NCI-H1417 treated with DMSO at 0.1 percent for 48 hours (cell line): ENCODE measurements at regions not wholly inside any gene's neighbourhood (a gene's known extent, or its start where the extent isn't known, plus 50 kb on each side); places are given as distances from the start of the nearest gene placed in this dataset.
A peak's percentile ranks its signal among the peaks of the same experiment; 100 is the strongest.
"Not testable (repeated sequence)": the region's sequence is repeated elsewhere in the genome, so short reads cannot be mapped to it uniquely, and the experiment has no call there.

Experiments
- DNase-seq: peaks from one replicate; lab custom pipeline; 2025; lab: John Stamatoyannopoulos, UW

- no peak for DNase-seq
These were observed 65.5 kb downstream of the VCX2 start for GRCh38 chrX:8105531-8105930.

GRCh38 chrX:8103655-8104054 is 67.4 kb downstream of the VCX2 start:
- no peak for DNase-seq

- no peak for DNase-seq
These were observed 79.6 kb downstream of the VCX2 start for GRCh38 chrX:8091510-8091909.

DNA sequence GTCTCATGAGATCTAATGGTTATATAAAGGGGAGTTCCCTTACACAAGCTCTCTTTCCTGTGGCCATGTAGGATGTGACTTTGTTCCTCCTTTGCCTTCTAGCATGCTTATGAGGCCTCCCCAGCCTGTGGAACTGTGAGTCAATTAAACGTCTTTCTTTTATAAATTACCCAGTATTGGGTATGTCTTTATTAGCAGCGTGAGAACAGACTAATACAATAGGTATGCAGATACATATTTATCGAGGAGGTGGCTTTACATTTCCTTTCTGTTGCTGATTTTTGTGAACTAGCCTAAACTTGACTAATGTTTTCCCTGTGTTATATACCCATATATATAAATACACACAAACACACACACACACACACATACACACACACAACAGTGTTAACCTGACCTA is 80.2 kb downstream of the VCX2 start:
- DNase-seq = no peak

GRCh38 chrX:8090482-8090881 is 80.6 kb downstream of the VCX2 start:
- no peak for DNase-seq

DNA sequence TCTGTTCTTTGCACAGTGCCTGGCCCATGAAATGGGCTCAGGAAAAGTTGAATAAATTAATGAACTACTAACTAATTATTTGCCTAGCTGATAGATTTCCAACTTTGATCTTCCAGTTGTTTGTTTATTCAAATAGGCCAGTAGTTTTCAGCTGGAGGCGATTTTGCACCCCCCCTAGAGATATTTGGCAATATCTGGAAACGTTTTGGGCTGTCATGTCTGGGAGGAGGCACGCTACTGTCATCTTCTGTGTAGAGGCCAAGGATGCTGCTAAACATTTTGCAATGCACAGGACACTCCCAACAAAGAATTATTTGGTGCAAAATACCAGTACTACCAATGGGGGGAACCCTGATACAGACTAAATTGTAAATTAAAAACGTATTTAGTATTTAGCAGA is 81.9 kb downstream of the VCX2 start:
- DNase-seq = no peak

- peak; percentile 24 for DNase-seq
These were observed 87.1 kb downstream of the VCX2 start for GRCh38 chrX:8084006-8084405.

- no peak for DNase-seq
These were observed 87.8 kb downstream of the VCX2 start for GRCh38 chrX:8083286-8083685.

GRCh38 chrX:8075636-8076035 is 95.4 kb downstream of the VCX2 start:
- no peak for DNase-seq

- peak; percentile 17 for DNase-seq
These were observed 103.2 kb downstream of the VCX2 start for GRCh38 chrX:8067754-8068462.

DNA sequence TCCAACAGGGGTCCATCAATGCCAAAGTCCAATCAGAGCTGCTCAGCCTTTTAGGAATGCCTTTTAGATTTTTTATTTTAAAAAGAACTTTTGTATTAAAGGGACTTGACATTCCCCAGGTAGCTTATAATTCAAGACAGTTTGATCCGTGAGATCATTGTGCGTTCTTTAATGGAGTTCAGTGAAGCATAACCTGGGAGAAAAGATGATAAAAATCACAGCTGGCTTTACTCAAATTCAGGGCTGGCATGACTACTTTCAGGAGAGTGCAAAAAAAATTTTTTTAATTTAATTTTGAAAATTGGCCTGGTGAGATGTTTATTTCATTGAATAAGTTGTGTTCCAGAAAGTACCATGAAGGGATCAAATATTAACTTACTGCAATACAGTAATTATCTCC is 118.2 kb downstream of the VCX2 start:
- DNase-seq = no peak

- no peak for DNase-seq
These were observed 121.2 kb downstream of the VCX2 start for GRCh38 chrX:8049827-8050226.

DNA sequence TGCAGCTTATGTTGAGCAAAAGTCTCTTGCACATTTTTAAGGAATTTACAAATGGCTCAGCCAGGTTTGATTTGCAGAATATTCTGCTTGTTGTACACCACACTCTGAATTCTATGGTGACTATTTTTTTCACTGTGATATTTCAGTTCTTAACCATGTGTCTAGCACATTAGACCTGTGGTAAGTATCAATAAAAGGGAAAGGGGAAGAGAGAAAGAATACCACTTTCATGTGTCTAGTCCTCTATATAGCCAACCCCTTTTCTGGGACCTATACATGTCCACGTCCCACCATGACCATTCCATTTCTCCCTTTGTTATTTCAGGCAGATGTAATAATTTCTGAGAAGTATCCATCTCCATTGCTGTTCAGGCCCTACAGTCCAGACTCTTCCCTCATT is 121.3 kb upstream of the PNPLA4 start:
- DNase-seq = no peak

GRCh38 chrX:8044947-8045346 is 117.7 kb upstream of the PNPLA4 start:
- no peak for DNase-seq

- no peak for DNase-seq
These were observed 116.3 kb upstream of the PNPLA4 start for GRCh38 chrX:8043546-8043945.

DNA sequence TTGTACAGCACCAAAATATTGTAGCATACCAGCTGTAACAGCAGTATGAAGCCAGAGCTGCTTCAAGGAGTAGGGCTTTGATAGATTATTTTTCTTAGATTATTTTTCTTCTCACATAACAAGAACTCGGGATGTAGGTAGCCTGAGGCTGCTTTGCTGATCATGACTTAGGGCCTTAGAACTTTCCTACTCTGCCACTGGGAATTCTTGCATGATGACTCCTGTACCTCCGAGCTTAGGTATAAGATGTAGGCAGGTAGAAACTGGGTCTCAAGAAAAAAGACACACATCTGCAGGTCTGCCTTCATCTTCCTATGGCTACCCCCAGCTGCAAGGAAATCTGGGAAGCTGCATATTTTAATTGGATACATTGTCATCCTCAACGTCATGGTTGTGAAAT is 115.9 kb upstream of the PNPLA4 start:
- DNase-seq = no peak

GRCh38 chrX:8042304-8042703 is 115.1 kb upstream of the PNPLA4 start:
- DNase-seq = no peak

DNA sequence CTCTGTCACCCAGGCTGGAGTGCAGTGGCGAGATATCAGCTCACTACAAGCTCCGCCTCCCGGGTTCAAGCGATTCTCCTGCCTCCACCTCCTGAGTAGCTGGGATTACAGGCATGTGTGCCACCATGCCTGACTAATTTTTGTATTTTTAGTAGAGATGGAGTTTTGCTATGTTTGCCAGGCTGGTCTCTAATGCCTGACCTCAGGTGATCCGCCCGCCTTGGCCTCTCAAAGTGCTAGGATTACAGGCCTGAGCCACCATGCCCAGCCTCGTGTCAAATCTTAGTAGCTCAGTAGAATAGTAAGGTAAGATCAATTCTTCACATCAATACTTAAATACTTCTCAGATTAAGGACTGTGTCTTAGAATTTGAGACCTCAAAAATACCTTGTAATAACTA is 112.5 kb upstream of the PNPLA4 start:
- DNase-seq = not testable (repeated sequence)

DNA sequence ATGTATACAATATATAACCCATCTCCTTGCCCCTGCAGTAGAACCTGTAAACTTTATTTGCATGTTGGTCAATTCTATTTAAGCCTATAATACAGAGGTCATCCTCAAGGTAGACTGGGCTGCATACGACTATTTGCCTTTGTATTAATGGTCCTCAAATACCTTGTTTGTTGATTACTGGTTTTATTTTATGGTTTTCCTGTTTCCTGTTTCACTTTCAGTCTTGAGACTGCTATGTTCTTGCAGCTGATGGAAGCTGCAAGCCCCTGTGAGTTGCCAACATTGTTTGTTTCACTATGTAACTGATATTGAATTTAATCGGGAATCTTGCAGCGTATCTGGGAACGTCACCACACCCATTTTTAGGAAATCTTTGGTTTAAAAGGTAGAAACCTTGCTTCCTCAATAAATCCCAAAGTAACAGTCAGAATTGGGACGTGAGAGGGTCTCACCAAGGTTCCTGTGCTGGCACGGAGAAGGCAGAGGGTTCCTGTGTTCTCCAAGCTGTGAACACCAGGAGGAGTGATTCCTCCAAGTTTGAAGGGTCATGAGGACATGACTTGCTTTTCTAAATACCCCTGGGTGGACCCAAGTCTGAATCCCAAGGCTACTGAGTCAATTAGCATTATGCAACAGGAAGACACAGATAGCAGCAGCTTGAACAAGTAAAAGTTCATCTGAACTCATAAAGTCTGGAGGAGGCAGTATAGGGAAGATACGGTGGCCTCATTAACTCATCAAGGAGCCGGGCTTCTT is 110.6 kb upstream of the PNPLA4 start:
- DNase-seq = no peak

- DNase-seq = peak; percentile 45
These were observed 109.7 kb upstream of the PNPLA4 start for GRCh38 chrX:8036914-8037313.

GRCh38 chrX:8034058-8034457 is 106.8 kb upstream of the PNPLA4 start:
- DNase-seq = no peak

GRCh38 chrX:8033175-8033574 is 106.0 kb upstream of the PNPLA4 start:
- no peak for DNase-seq

GRCh38 chrX:8030361-8030760 is 103.1 kb upstream of the PNPLA4 start:
- DNase-seq = no peak

GRCh38 chrX:8027827-8028226 is 100.6 kb upstream of the PNPLA4 start:
- DNase-seq = no peak
